A673 (cell line): ENCODE measurements at regions not wholly inside any gene's neighbourhood (a gene's known extent, or its start where the extent isn't known, plus 50 kb on each side); places are given as distances from the start of the nearest gene placed in this dataset.

ENCODE experiments used
- CTCF ChIP-seq: fragments of 300-800, 200-600 bp; sonication (generic); conservative IDR thresholded peaks from 2 replicates; pipeline ENCODE4 v1.5.1; 2017; ENCODE audit warnings: low read depth, mild to moderate bottlenecking, antibody characterized with exemption, low read length, moderate library complexity, mixed read lengths
- EZH2 ChIP-seq: fragments of 200-600 bp; sonication (generic); IDR thresholded peaks from 2 replicates; pipeline ENCODE4 v1.6.1; 2017; ENCODE audit warnings: borderline replicate concordance, low read depth, mild to moderate bottlenecking, mixed read lengths, antibody characterized with exemption, low read length; ENCODE audit not compliant: poor library complexity, severe bottlenecking

GRCh38 chr22:46043816-46044620 lies 67.1 kb upstream of the WNT7B start:
- TF ChIP-seq CTCF (no peak), EZH2 (no peak)
